ENCODE measurements at regions not wholly inside any gene's neighbourhood (a gene's known extent, or its start where the extent isn't known, plus 50 kb on each side); places are given as distances from the start of the nearest gene placed in this dataset.

DNA sequence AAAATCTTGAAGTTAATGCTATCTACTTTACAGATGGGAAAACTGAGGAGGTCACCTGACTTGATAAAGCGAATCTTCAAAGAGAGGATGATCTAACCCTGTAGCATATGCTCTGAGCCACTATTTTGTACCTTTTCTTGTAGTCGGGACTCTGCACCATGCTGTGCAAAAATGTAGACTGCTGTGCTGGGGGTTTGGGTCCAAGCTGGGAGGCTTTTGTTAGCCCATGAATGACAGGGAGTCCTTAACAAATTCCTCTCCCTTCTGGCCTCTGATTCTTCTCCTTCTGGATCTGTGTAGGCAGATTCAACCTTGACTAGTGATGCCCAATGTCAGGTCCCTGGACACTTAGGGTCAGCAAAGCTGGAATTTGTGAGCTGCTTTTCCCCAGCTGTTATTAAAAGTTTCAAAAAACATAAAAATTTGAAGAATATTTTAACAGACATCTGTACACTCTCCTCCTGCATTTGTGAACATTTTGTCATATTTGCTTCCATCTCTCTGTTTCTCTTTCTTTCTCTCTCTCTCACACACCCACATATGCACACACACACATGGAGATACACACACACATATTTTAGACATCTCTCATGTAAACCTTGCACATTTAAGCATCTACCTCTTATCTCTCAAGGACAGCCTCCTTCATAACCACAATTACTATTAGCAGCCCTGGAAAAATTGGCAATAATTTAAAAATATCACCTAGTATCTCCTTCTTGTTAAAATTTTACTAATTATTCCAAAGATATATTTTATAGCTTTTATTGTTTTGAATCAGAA lies 335.0 kb upstream of the TRIB2 start:
- Histone ChIP-seq H3K27ac (no peak overlapping the region), H3K4me1 (replicated peaks in 1 of 2) (no peaks in the 10 kb centered on the region), H3K4me3 (no peak overlapping the region)
- ATAC-seq (replicated peaks in 6 of 8), result no peak
- in situ Hi-C loops (cut with MboI; ENCODE audit: low pct_unique_long_range_greater_than_20kb in 2 of 9, low sequenced_read_pairs in 9 of 9, unreplicated experiment in 9 of 9), result no loop called here
- WGBS, 10 experiments, result 0 to 100% (median 67%) methylated on average over 1 to 2 of the region's 2 CpGs; no CpG with 5 or more reads in 4 of the 10 experiments

DNA sequence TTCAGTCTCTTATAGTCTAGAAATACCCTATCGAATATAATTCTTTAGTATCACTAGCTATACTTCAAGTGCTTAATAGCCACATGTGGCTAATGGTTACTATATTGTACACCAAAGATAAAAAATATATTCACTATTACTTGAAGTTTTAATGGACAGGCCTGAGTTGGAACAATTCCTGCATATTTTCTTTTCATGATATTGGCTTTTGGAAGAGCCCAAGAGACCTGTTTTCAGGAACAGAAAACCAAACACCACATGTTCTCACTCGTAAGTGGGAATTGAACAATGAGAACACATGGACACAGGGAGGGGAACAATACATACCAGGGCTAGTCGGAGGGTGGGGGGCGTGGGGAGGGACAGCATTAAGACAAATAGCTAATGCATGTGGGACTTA lies 334.4 kb upstream of the TRIB2 start:
- no peak for ATAC-seq (replicated peaks in 6 of 8)
- Histone ChIP-seq H3K4me3 (no peak overlapping the region), H3K4me1 (replicated peaks in 1 of 2) (no peaks in the 10 kb centered on the region), H3K27ac (no peak overlapping the region)
- WGBS, 10 experiments, result 54 to 100% (median 74%) methylated on average over 1 to 4 of the region's 4 CpGs; no CpG with 5 or more reads in 2 of the 10 experiments
- in situ Hi-C loops (cut with MboI; ENCODE audit: low pct_unique_long_range_greater_than_20kb in 2 of 9, low sequenced_read_pairs in 9 of 9, unreplicated experiment in 9 of 9), result no loop called here

DNA sequence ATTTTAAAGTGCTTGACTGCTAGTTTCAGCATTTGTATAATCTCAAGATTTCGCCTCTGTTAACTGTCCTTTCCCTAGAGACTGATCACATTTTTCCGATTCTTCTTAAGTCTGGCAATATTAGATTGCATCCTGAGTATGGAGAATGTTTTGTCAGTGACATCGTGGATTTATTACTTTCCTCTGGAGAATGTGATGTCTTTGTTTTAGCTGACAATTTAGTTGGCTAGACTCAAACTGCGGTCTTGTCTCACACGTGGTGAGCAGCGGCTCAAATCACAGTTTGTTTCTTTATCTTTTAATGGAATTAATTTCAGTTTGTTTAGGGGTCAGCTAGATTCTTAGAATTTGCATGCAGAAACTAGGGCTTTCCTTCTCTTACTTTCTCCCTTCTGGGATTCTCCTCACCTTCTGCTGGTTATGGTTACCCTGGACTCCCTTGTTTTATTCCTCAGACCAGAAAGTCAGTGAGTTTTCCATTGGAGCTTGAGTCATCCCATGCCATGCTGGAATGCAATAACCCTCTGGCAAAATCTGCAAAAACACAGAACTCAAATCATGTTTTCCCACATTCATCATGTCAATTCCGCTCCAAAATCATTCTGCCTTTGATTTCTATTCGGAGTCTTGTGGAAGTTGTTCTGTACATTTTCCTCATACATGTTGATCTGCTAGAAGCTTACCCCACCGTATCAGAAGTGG lies 327.2 kb upstream of the TRIB2 start:
- Histone ChIP-seq H3K4me3 (no peak overlapping the region), H3K4me1 (replicated peaks in 1 of 2) (peaks cover 0 to 2% of the 10 kb centered on the region in 2 donors), H3K27ac (no peak overlapping the region)
- peak in 4 of 8 experiments; percentile 45 to 62 (median 52) for ATAC-seq (replicated peaks in 6 of 8)
- in situ Hi-C loops (cut with MboI; ENCODE audit: low pct_unique_long_range_greater_than_20kb in 2 of 9, low sequenced_read_pairs in 9 of 9, unreplicated experiment in 9 of 9), result no loop called here
- WGBS, 10 experiments, result 31 to 94% (median 77%) methylated on average over 3 to 9 of the region's 9 CpGs

DNA sequence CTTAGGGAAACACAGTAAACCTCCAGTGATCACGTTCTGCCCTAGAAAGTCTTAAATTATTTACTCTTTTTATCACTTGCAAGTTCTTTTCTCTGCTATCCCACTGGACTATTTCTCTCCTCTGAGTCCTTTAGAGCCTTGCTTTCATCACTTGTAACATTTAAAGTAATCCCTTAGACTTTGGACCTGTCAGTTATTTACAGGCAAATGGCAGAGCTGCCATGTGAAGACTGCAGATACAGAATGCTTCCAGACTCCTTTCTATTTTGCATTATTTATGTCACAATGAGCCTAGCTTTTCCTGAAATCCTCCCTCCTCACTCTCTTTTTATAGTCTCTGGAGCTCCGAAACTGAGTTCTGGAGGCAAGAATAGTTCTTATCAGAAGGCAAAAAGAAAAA lies 325.6 kb upstream of the TRIB2 start:
- peaks cover 3 to 5% of the 10 kb centered on the region in 2 donors for H3K4me1 ChIP-seq (replicated peaks in 1 of 2)
- no peak overlapping the region for H3K27ac ChIP-seq
- ATAC-seq (replicated peaks in 6 of 8), result no peak
- in situ Hi-C loops (cut with MboI; ENCODE audit: low pct_unique_long_range_greater_than_20kb in 2 of 9, low sequenced_read_pairs in 9 of 9, unreplicated experiment in 9 of 9), result no loop called here
- no peak overlapping the region for H3K4me3 ChIP-seq
- 63 to 92% (median 84%) methylated on average over 1 to 2 of the region's 2 CpGs for WGBS, 10 experiments

DNA sequence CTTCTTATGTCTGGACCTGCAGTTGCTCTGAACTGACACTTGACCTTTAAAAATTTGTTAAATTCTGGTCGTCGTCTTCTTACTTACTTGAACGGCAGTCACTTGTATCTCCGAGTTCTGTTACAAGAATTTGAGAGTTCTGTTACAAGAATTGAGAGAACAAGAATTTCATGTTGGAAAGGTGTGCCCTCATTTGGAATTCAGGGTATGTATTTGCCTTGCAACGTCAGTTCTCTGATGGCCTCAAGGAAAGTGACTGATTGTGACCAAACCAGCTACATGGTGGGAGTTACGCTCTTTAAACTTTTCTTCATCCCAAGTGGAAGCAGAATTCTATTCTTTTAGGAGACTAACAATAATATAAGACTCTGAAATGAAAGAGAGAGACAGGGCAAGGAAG lies 320.0 kb upstream of the TRIB2 start:
- ATAC-seq (replicated peaks in 6 of 8), result no peak
- 80 to 100% (median 89%) methylated on average over 2 to 6 of the region's 6 CpGs for WGBS, 10 experiments
- Histone ChIP-seq H3K27ac (no peak overlapping the region), H3K4me3 (no peak overlapping the region), H3K4me1 (replicated peaks in 1 of 2) (peaks cover 17 to 20% of the 10 kb centered on the region in 2 donors)
- in situ Hi-C loops (cut with MboI; ENCODE audit: low pct_unique_long_range_greater_than_20kb in 2 of 9, low sequenced_read_pairs in 9 of 9, unreplicated experiment in 9 of 9), result no loop called here

DNA sequence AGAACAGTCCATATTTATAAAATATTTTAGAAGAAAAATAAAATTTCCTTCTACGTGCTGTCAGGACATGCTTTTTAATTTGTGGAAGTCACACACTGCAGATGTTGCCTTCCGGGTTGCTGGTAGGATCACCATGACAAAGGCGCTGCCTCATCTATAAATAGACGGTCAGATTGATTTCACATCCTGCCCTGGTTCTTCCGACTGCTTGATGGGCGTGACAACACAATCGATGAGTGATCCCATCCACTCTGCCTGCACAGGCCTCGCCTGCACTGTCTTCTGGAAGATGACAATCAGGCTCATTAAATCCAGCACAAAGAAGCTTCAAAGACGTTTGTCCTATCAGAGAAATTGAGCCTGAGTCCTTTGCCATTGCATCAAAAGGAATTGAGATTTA lies 318.9 kb upstream of the TRIB2 start:
- in situ Hi-C loops (cut with MboI; ENCODE audit: low pct_unique_long_range_greater_than_20kb in 2 of 9, low sequenced_read_pairs in 9 of 9, unreplicated experiment in 9 of 9), result no loop called here
- WGBS, 10 experiments, result 0 to 74% (median 35%) methylated on average over 1 to 9 of the region's 9 CpGs
- peaks cover 17 to 20% of the 10 kb centered on the region in 2 donors for H3K4me1 ChIP-seq (replicated peaks in 1 of 2)
- no peak overlapping the region for H3K4me3 ChIP-seq
- peak overlapping the region; percentile 13 to 38 for H3K27ac ChIP-seq
- ATAC-seq (replicated peaks in 6 of 8), result peak in 7 of 8 experiments; percentile 95 to 100 (median 100)

DNA sequence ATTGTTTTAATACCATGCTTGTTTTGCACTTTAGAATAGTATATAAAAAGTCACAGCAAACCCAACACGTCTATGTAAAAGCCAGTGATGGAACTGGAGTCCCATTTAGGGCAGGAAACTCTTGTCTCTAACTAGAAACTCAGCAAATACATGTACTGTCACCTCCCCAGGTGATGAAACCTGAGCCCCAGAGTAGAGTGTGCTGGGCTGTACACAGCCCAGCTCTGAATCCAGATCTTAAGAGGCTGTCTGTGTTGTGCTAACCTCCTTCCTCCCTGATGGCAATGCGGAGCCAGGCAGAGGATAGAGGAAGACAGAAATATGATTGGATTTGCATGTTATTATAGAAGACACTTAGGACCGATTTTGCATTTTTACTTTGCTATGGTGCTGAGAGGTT lies 317.5 kb upstream of the TRIB2 start:
- ATAC-seq (replicated peaks in 6 of 8), result no peak
- Histone ChIP-seq H3K4me3 (no peak overlapping the region), H3K4me1 (replicated peaks in 1 of 2) (peaks cover 17 to 20% of the 10 kb centered on the region in 2 donors), H3K27ac (no peak overlapping the region)
- 40 to 100% (median 94%) methylated on average over 1 to 2 of the region's 3 CpGs; no CpG with 5 or more reads in 2 of the 10 experiments for WGBS, 10 experiments
- in situ Hi-C loops (cut with MboI; ENCODE audit: low pct_unique_long_range_greater_than_20kb in 2 of 9, low sequenced_read_pairs in 9 of 9, unreplicated experiment in 9 of 9), result no loop called here

DNA sequence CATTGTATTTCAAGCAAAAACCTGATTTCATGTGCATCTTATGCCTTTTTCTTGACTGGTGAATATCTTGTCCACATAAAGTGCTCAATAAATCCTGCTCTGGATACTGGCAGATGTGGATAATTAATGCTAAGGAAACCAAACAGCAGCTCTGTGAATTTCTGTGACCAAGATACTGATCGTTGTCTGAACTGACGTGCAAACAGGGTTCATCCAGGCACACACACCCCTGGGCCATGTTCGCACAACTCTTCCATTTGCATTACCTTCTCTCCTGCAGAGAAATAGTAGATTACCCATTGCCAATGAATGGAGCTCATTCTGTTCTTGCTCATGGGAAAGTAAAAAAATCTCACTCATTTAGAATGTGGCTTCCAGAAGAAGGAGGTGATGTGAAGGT lies 316.2 kb upstream of the TRIB2 start:
- Histone ChIP-seq H3K4me3 (no peak overlapping the region), H3K27ac (no peak overlapping the region), H3K4me1 (replicated peaks in 1 of 2) (peaks cover 14 to 16% of the 10 kb centered on the region in 2 donors)
- in situ Hi-C loops (cut with MboI; ENCODE audit: low pct_unique_long_range_greater_than_20kb in 2 of 9, low sequenced_read_pairs in 9 of 9, unreplicated experiment in 9 of 9), result loop anchor here in 1 of 9 experiments (25.0 kb wide), 2 partner anchors 563 to 612 kb away; no protein-coding TSS in a partner anchor
- WGBS, 10 experiments, result 27 to 100% (median 91%) methylated on average over 1 to 3 of the region's 3 CpGs; no CpG with 5 or more reads in 6 of the 10 experiments
- peak in 2 of 8 experiments; percentile 67 to 89 for ATAC-seq (replicated peaks in 6 of 8)

DNA sequence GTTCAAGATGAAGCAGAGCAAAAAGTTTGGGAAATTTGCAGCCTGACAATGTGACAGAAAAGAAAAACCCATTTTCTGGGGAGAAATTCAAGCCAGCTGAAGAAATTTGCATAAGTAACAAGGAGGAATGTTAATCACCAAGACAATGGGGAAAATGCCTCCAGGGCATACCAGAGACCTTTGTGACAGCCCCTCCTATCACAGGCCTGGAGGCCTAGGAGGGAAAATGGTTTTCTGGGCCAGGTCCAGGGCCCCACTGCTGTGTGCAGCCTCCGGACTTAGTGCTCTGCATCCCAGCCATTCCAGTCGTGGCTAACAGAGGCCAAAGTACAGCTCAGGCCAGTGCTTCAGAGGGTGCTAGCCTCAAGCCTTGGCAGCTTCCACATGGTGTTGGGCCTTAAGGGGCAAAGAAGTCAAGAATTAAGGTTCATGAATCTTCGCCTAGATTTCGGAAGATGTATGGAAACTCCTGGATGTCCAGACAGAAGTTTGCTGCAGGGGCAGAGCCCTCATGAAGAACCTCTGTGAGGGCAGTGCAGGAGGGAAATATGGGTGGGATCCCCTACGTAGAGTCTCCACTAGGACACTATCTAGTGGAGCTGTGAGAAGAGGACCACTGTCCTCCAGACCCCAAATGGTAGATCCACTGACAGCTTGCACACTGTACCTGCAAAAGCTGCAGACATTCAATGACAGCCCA lies 314.1 kb upstream of the TRIB2 start:
- 60 to 100% (median 70%) methylated on average over 1 to 4 of the region's 5 CpGs; no CpG with 5 or more reads in 6 of the 10 experiments for WGBS, 10 experiments
- no peak overlapping the region for H3K4me3 ChIP-seq
- ATAC-seq (replicated peaks in 6 of 8), result no peak
- no peak overlapping the region for H3K27ac ChIP-seq
- peaks cover 9 to 11% of the 10 kb centered on the region in 2 donors for H3K4me1 ChIP-seq (replicated peaks in 1 of 2)
- in situ Hi-C loops (cut with MboI; ENCODE audit: low pct_unique_long_range_greater_than_20kb in 2 of 9, low sequenced_read_pairs in 9 of 9, unreplicated experiment in 9 of 9), result loop anchor here in 1 of 9 experiments (25.0 kb wide), 2 partner anchors 565 to 610 kb away; no protein-coding TSS in a partner anchor

DNA sequence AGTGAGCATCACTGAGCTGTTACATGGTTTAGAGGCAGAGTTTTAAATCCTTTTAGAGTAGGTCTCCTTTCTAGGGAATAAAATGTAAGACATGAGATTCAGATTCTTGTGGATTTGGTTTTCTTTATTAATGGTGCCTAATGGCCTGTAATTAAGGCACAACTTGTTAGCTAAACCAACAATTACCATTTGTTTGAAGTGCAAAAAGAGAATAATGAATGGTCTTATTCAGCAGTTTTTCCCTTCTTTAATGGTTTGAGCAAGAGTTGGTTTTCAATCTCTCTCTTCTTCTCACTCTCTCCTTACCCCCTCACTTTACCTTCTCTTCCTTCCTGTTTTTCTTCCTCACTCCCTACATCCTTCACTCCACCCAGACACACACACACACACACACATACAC lies 312.2 kb upstream of the TRIB2 start:
- in situ Hi-C loops (cut with MboI; ENCODE audit: low pct_unique_long_range_greater_than_20kb in 2 of 9, low sequenced_read_pairs in 9 of 9, unreplicated experiment in 9 of 9), result loop anchor here in 1 of 9 experiments (25.0 kb wide), 2 partner anchors 567 to 608 kb away; no protein-coding TSS in a partner anchor
- ATAC-seq (replicated peaks in 6 of 8), result no peak

DNA sequence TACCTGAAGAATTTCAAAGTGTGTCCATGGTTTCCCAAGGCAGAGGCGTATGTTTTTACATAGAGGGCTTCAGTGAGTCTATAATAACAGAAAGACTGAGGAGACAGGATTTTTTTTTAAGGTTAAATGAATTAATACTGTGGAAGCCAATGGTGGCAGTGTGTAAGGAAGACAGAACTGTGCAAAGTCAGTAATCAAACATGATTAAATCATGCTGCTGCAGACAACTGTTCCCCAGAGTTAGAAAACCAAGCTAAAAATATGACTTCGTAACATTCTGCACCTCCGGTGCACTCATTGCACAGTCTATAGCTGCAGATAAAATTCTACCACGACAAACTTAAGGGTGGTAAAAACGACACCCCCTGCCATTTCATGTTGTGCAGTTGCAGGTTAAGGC lies 309.6 kb upstream of the TRIB2 start:
- Histone ChIP-seq H3K4me3 (no peak overlapping the region), H3K4me1 (replicated peaks in 1 of 2) (peaks cover under 1 to 2% of the 10 kb centered on the region in 2 donors), H3K27ac (no peak overlapping the region)
- in situ Hi-C loops (cut with MboI; ENCODE audit: low pct_unique_long_range_greater_than_20kb in 2 of 9, low sequenced_read_pairs in 9 of 9, unreplicated experiment in 9 of 9), result loop anchor here in 1 of 9 experiments (25.0 kb wide), 2 partner anchors 570 to 605 kb away; no protein-coding TSS in a partner anchor
- 30 to 100% (median 80%) methylated on average over 1 to 5 of the region's 5 CpGs; no CpG with 5 or more reads in 2 of the 10 experiments for WGBS, 10 experiments
- peak in 4 of 8 experiments; percentile 64 to 81 (median 76) for ATAC-seq (replicated peaks in 6 of 8)

More for the DNA sequence above, 312.2 kb upstream of the TRIB2 start:
- H3K4me1 ChIP-seq (replicated peaks in 1 of 2), result peaks cover 2 to 6% of the 10 kb centered on the region in 2 donors
- H3K27ac ChIP-seq, result no peak overlapping the region
- no peak overlapping the region for H3K4me3 ChIP-seq

DNA sequence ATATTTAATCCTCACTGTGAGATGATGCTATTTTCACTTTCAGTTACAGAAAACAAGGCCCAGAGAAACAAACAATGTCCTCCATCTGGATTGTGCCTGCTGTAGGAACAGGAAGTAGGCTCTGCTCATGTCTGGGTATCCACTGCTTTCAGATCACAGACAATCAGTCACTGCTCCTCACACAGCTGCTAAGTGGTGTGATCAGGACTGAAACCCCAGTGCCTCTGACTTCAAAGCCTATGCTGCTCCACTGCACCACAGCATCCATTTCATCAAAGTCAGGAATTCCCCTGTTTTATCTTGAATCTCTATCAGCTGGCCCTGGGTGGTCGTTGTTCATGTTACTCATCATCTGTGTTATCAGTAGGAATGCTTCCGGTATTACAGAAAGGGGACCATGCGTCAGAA lies 303.8 kb upstream of the TRIB2 start:
- WGBS, 10 experiments, result 11 to 85% (median 51%) methylated on average over 2 to 3 of the region's 3 CpGs; no CpG with 5 or more reads in 4 of the 10 experiments
- Histone ChIP-seq H3K4me1 (replicated peaks in 1 of 2) (peaks cover 8 to 10% of the 10 kb centered on the region in 2 donors), H3K4me3 (no peak overlapping the region), H3K27ac (peak overlapping the region in 1 of 2 donors; percentile 38)
- in situ Hi-C loops (cut with MboI; ENCODE audit: low pct_unique_long_range_greater_than_20kb in 2 of 9, low sequenced_read_pairs in 9 of 9, unreplicated experiment in 9 of 9), result loop anchor here in 3 of 9 experiments (10.0 to 25.0 kb wide), 3 partner anchors 302 to 599 kb away; partner anchors contain the start of gene TRIB2 (in 2 of the 3)
- ATAC-seq (replicated peaks in 6 of 8), result peak in 5 of 8 experiments; percentile 87 to 99 (median 89)

All from motor neuron (in vitro differentiated cells).